ENCODE measurements at regions not wholly inside any gene's neighbourhood (a gene's known extent, or its start where the extent isn't known, plus 50 kb on each side); places are given as distances from the start of the nearest gene placed in this dataset.

- TF ChIP-seq EZH2 (IDR thresholded peaks at IDR 0.05; ENCODE audit: low read length) = no peak
- no peak for TF ChIP-seq CTCF (optimal IDR thresholded peaks at IDR 0.05 in 1 of 3, IDR thresholded peaks at IDR 0.05 in 1 of 3, conservative IDR thresholded peaks at IDR 0.05 in 1 of 3; ENCODE audit: extremely low read depth in 1 of 3, insufficient read depth in 2 of 3, low read length in 3 of 3)
- DNase-seq (ENCODE audit: low read depth, low spot score) (no peak), FAIRE-seq (no peak)
- Histone ChIP-seq H3K27me3 (ENCODE audit: control insufficient read depth, extremely low read depth, insufficient read depth, low read length) (no peaks in the 10 kb centered on the region), H3K4me1 (ENCODE audit: control insufficient read depth, extremely low read depth, insufficient read depth, low read length) (peaks cover 30% of the 10 kb centered on the region), H3K27ac (ENCODE audit: control insufficient read depth, insufficient read depth, low read length) (no peak overlapping the region), H3K79me2 (ENCODE audit: control insufficient read depth, insufficient read depth, low read length) (no peaks in the 10 kb centered on the region), H4K20me1 (ENCODE audit: control insufficient read depth, extremely low read depth, insufficient read depth, low read length) (no peaks in the 10 kb centered on the region), H3K36me3 (ENCODE audit: control insufficient read depth in 2 of 2, extremely low read depth in 1 of 2, insufficient read depth in 2 of 2, low read length in 2 of 2) (no peaks in the 10 kb centered on the region), H3K9me3 (ENCODE audit: control insufficient read depth, low read depth, low read length) (no peaks in the 10 kb centered on the region), H3K9ac (ENCODE audit: control insufficient read depth, extremely low read depth, insufficient read depth, low read length) (no peak overlapping the region), H3K4me3 (ENCODE audit: control insufficient read depth in 2 of 3, extremely low read depth in 1 of 3, insufficient read depth in 2 of 3, low read depth in 1 of 3, low read length in 3 of 3) (no peak overlapping the region), H2AFZ (ENCODE audit: control insufficient read depth, low read length) (no peak overlapping the region), H3K9me1 (ENCODE audit: control insufficient read depth, extremely low read depth, insufficient read depth, low read length) (no peaks in the 10 kb centered on the region), H3K4me2 (ENCODE audit: control insufficient read depth, extremely low read depth, insufficient read depth, low read depth, low read length) (no peak overlapping the region)
- dilution Hi-C loops (cut with MboI; ENCODE audit: extremely low pct_ligation_motif_present, low sequenced_read_pairs) = no loop called here
Measured at GRCh38 chr10:124338276-124338925, 80.3 kb downstream of the OAT start.

- no peak for TF ChIP-seq EZH2 (IDR thresholded peaks at IDR 0.05; ENCODE audit: low read length)
- no peak for TF ChIP-seq CTCF (optimal IDR thresholded peaks at IDR 0.05 in 1 of 3, IDR thresholded peaks at IDR 0.05 in 1 of 3, conservative IDR thresholded peaks at IDR 0.05 in 1 of 3; ENCODE audit: extremely low read depth in 1 of 3, insufficient read depth in 2 of 3, low read length in 3 of 3)
Measured at GRCh38 chr10:124336186-124336585, 82.5 kb downstream of the OAT start.

More at GRCh38 chr10:124336186-124336585, 82.5 kb downstream of the OAT start:
- dilution Hi-C loops (cut with MboI; ENCODE audit: extremely low pct_ligation_motif_present, low sequenced_read_pairs) = no loop called here
- Histone ChIP-seq H4K20me1 (ENCODE audit: control insufficient read depth, extremely low read depth, insufficient read depth, low read length) (no peaks in the 10 kb centered on the region), H3K79me2 (ENCODE audit: control insufficient read depth, insufficient read depth, low read length) (no peaks in the 10 kb centered on the region), H3K4me3 (ENCODE audit: control insufficient read depth in 2 of 3, extremely low read depth in 1 of 3, insufficient read depth in 2 of 3, low read depth in 1 of 3, low read length in 3 of 3) (no peak overlapping the region), H3K27ac (ENCODE audit: control insufficient read depth, insufficient read depth, low read length) (no peak overlapping the region), H3K27me3 (ENCODE audit: control insufficient read depth, extremely low read depth, insufficient read depth, low read length) (no peaks in the 10 kb centered on the region), H3K9ac (ENCODE audit: control insufficient read depth, extremely low read depth, insufficient read depth, low read length) (no peak overlapping the region), H3K36me3 (ENCODE audit: control insufficient read depth in 2 of 2, extremely low read depth in 1 of 2, insufficient read depth in 2 of 2, low read length in 2 of 2) (no peaks in the 10 kb centered on the region), H3K9me1 (ENCODE audit: control insufficient read depth, extremely low read depth, insufficient read depth, low read length) (no peaks in the 10 kb centered on the region), H3K9me3 (ENCODE audit: control insufficient read depth, low read depth, low read length) (no peaks in the 10 kb centered on the region), H3K4me2 (ENCODE audit: control insufficient read depth, extremely low read depth, insufficient read depth, low read depth, low read length) (no peak overlapping the region), H3K4me1 (ENCODE audit: control insufficient read depth, extremely low read depth, insufficient read depth, low read length) (peaks cover 23% of the 10 kb centered on the region), H2AFZ (ENCODE audit: control insufficient read depth, low read length) (no peak overlapping the region)
- DNase-seq (ENCODE audit: low read depth, low spot score) (no peak), FAIRE-seq (no peak)
